ENCODE measurements at regions not wholly inside any gene's neighbourhood (a gene's known extent, or its start where the extent isn't known, plus 50 kb on each side); places are given as distances from the start of the nearest gene placed in this dataset.
A peak's percentile ranks its signal among the peaks of the same experiment; 100 is the strongest.

GRCh38 chr16:5505091-5505887 is 407.7 kb upstream of the EEF2KMT start:
- Histone ChIP-seq H3K9ac (ENCODE audit: low read length) (no peak overlapping the region), H4K20me1 (ENCODE audit: insufficient read depth, low read depth, low read length) (no peaks in the 10 kb centered on the region), H3K9me3 (ENCODE audit: low read length) (no peaks in the 10 kb centered on the region), H3K27me3 (ENCODE audit: low read length) (no peaks in the 10 kb centered on the region), H3K4me2 (ENCODE audit: low read depth, low read length, poor library complexity, severe bottlenecking) (no peak overlapping the region), H3K27ac (ENCODE audit: low read length) (no peak overlapping the region), H3K36me3 (ENCODE audit: insufficient read depth, low read length) (no peaks in the 10 kb centered on the region), H2AFZ (ENCODE audit: low read length) (no peak overlapping the region), H3K79me2 (ENCODE audit: low read length) (no peaks in the 10 kb centered on the region), H3K4me1 (ENCODE audit: low read length) (peaks cover 16% of the 10 kb centered on the region), H3K9me2 (replicated peaks; ENCODE audit: insufficient read depth, low read length) (no peaks in the 10 kb centered on the region), H3K4me3 (ENCODE audit: low read length) (no peak overlapping the region)
- no peak for DNase-seq

DNA sequence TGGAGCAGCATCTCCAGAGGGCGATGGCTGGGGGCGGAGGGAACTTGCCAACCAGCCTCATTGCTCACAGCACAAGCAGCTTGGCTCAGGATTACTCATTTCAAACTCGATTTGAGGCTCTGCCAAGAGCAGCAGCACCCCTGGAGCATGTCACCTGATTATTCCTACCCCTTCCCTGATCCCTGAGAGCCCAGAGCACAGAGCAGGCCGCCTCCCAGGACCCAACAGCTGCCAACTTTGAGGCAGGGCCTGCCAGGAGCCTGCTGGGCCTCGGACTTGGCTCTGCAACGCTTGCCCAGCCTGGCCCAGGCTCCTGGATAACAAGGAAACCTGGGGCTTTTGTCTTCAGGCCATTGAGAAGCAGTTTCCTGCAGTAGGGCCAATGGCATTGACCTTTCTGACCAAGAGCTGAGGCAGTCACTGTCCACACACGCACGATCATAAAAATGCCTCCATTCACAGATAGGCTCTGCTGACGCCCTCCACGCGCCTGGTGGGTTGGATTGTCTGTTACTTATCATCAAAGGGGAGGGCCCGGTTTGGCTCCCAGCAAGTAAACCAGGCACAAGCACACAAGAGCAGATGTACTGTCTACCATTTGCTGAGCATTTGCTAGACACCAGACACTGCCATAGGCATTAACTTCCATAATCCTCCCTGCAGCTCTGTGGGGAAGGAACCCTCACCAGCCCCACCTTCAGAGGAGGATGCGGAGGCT is 406.6 kb upstream of the EEF2KMT start:
- no peak for DNase-seq
- Histone ChIP-seq H3K79me2 (ENCODE audit: low read length) (no peaks in the 10 kb centered on the region), H4K20me1 (ENCODE audit: insufficient read depth, low read depth, low read length) (no peaks in the 10 kb centered on the region), H3K9me3 (ENCODE audit: low read length) (no peaks in the 10 kb centered on the region; the same call in 1 of the 2 replicates), H3K9ac (ENCODE audit: low read length) (peak overlapping the region; percentile 35; the same call in 1 of the 2 replicates), H2AFZ (ENCODE audit: low read length) (no peak overlapping the region), H3K36me3 (ENCODE audit: insufficient read depth, low read length) (no peaks in the 10 kb centered on the region), H3K27ac (ENCODE audit: low read length) (peak overlapping the region; percentile 65), H3K4me3 (ENCODE audit: low read length) (no peak overlapping the region), H3K4me1 (ENCODE audit: low read length) (peaks cover 16% of the 10 kb centered on the region), H3K4me2 (ENCODE audit: low read depth, low read length, poor library complexity, severe bottlenecking) (no peak overlapping the region), H3K9me2 (replicated peaks; ENCODE audit: insufficient read depth, low read length) (no peaks in the 10 kb centered on the region), H3K27me3 (ENCODE audit: low read length) (no peaks in the 10 kb centered on the region)

GRCh38 chr16:5502944-5503343 is 405.3 kb upstream of the EEF2KMT start:
- H3K9ac ChIP-seq (ENCODE audit: low read length) = no peak overlapping the region
- H3K4me2 ChIP-seq (ENCODE audit: low read depth, low read length, poor library complexity, severe bottlenecking) = no peak overlapping the region
- H3K36me3 ChIP-seq (ENCODE audit: insufficient read depth, low read length) = no peaks in the 10 kb centered on the region
- peaks cover 16% of the 10 kb centered on the region for H3K4me1 ChIP-seq (ENCODE audit: low read length)
- no peaks in the 10 kb centered on the region; the same call in 1 of the 2 replicates for H3K9me3 ChIP-seq (ENCODE audit: low read length)
- no peak overlapping the region for H3K4me3 ChIP-seq (ENCODE audit: low read length)
- H3K9me2 ChIP-seq (replicated peaks; ENCODE audit: insufficient read depth, low read length) = no peaks in the 10 kb centered on the region
- no peak overlapping the region; the same call in 1 of the 2 replicates for H3K27ac ChIP-seq (ENCODE audit: low read length)
- H2AFZ ChIP-seq (ENCODE audit: low read length) = no peak overlapping the region
- no peaks in the 10 kb centered on the region for H3K79me2 ChIP-seq (ENCODE audit: low read length)
- no peaks in the 10 kb centered on the region for H3K27me3 ChIP-seq (ENCODE audit: low read length)
- no peak for DNase-seq
- no peaks in the 10 kb centered on the region for H4K20me1 ChIP-seq (ENCODE audit: insufficient read depth, low read depth, low read length)

DNA sequence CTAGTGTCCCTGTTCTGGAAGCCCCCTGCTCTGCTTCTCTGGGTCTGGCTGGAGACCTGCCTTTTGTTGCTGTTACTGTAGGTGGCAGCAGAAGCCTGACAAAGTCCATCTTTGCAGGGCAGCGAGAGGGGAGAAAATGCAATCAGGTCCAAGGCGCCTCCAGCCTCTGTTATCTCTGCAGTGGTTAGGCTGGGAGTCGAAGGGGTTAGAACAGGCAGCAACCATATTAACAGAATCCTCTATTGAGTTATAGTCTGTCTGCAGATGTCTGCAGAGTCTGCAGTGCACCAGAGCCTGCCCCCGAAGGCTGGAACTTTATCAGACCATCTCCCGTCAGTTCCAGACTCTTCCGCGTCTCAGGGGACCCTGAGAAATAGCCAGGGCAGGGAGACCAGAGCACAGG is 404.9 kb upstream of the EEF2KMT start:
- Histone ChIP-seq H2AFZ (ENCODE audit: low read length) (no peak overlapping the region), H3K9ac (ENCODE audit: low read length) (no peak overlapping the region), H3K9me3 (ENCODE audit: low read length) (no peaks in the 10 kb centered on the region; the same call in 1 of the 2 replicates), H3K4me2 (ENCODE audit: low read depth, low read length, poor library complexity, severe bottlenecking) (no peak overlapping the region), H3K4me3 (ENCODE audit: low read length) (no peak overlapping the region), H3K27me3 (ENCODE audit: low read length) (no peaks in the 10 kb centered on the region), H3K79me2 (ENCODE audit: low read length) (no peaks in the 10 kb centered on the region), H4K20me1 (ENCODE audit: insufficient read depth, low read depth, low read length) (no peaks in the 10 kb centered on the region), H3K9me2 (replicated peaks; ENCODE audit: insufficient read depth, low read length) (no peaks in the 10 kb centered on the region), H3K36me3 (ENCODE audit: insufficient read depth, low read length) (no peaks in the 10 kb centered on the region), H3K27ac (ENCODE audit: low read length) (no peak overlapping the region), H3K4me1 (ENCODE audit: low read length) (peaks cover 16% of the 10 kb centered on the region)
- DNase-seq = peak; percentile 83

GRCh38 chr16:5500526-5500925 is 402.9 kb upstream of the EEF2KMT start:
- no peak overlapping the region for H3K9ac ChIP-seq (ENCODE audit: low read length)
- H3K36me3 ChIP-seq (ENCODE audit: insufficient read depth, low read length) = no peaks in the 10 kb centered on the region
- no peaks in the 10 kb centered on the region for H4K20me1 ChIP-seq (ENCODE audit: insufficient read depth, low read depth, low read length)
- H3K4me3 ChIP-seq (ENCODE audit: low read length) = no peak overlapping the region
- H3K4me2 ChIP-seq (ENCODE audit: low read depth, low read length, poor library complexity, severe bottlenecking) = no peak overlapping the region
- no peaks in the 10 kb centered on the region for H3K9me2 ChIP-seq (replicated peaks; ENCODE audit: insufficient read depth, low read length)
- no peak overlapping the region for H3K27ac ChIP-seq (ENCODE audit: low read length)
- H3K79me2 ChIP-seq (ENCODE audit: low read length) = no peaks in the 10 kb centered on the region
- H3K9me3 ChIP-seq (ENCODE audit: low read length) = no peaks in the 10 kb centered on the region; the same call in 1 of the 2 replicates
- DNase-seq = no peak
- peaks cover 16% of the 10 kb centered on the region for H3K4me1 ChIP-seq (ENCODE audit: low read length)
- no peak overlapping the region for H2AFZ ChIP-seq (ENCODE audit: low read length)
- H3K27me3 ChIP-seq (ENCODE audit: low read length) = no peaks in the 10 kb centered on the region

- H3K36me3 ChIP-seq (ENCODE audit: insufficient read depth, low read length) = no peaks in the 10 kb centered on the region
- peaks cover under 1% of the 10 kb centered on the region; the same call in 1 of the 2 replicates for H3K4me1 ChIP-seq (ENCODE audit: low read length)
- no peaks in the 10 kb centered on the region; the same call in 1 of the 2 replicates for H3K9me3 ChIP-seq (ENCODE audit: low read length)
- no peaks in the 10 kb centered on the region for H4K20me1 ChIP-seq (ENCODE audit: insufficient read depth, low read depth, low read length)
- no peak for DNase-seq
- no peaks in the 10 kb centered on the region for H3K27me3 ChIP-seq (ENCODE audit: low read length)
- no peak overlapping the region for H2AFZ ChIP-seq (ENCODE audit: low read length)
- H3K79me2 ChIP-seq (ENCODE audit: low read length) = no peaks in the 10 kb centered on the region
- no peak overlapping the region for H3K9ac ChIP-seq (ENCODE audit: low read length)
- no peaks in the 10 kb centered on the region for H3K9me2 ChIP-seq (replicated peaks; ENCODE audit: insufficient read depth, low read length)
- H3K4me2 ChIP-seq (ENCODE audit: low read depth, low read length, poor library complexity, severe bottlenecking) = no peak overlapping the region
- H3K27ac ChIP-seq (ENCODE audit: low read length) = no peak overlapping the region
- H3K4me3 ChIP-seq (ENCODE audit: low read length) = no peak overlapping the region
Measured at GRCh38 chr16:5498562-5498961, 401.0 kb upstream of the EEF2KMT start.

GRCh38 chr16:5496013-5496412 is 398.4 kb upstream of the EEF2KMT start:
- H3K4me3 ChIP-seq (ENCODE audit: low read length) = no peak overlapping the region
- no peak overlapping the region for H2AFZ ChIP-seq (ENCODE audit: low read length)
- H3K9me2 ChIP-seq (replicated peaks; ENCODE audit: insufficient read depth, low read length) = no peaks in the 10 kb centered on the region
- no peak for DNase-seq
- no peaks in the 10 kb centered on the region for H4K20me1 ChIP-seq (ENCODE audit: insufficient read depth, low read depth, low read length)
- H3K36me3 ChIP-seq (ENCODE audit: insufficient read depth, low read length) = no peaks in the 10 kb centered on the region
- H3K27ac ChIP-seq (ENCODE audit: low read length) = no peak overlapping the region
- H3K9me3 ChIP-seq (ENCODE audit: low read length) = no peaks in the 10 kb centered on the region; the same call in 1 of the 2 replicates
- H3K27me3 ChIP-seq (ENCODE audit: low read length) = no peaks in the 10 kb centered on the region
- H3K79me2 ChIP-seq (ENCODE audit: low read length) = no peaks in the 10 kb centered on the region
- H3K4me2 ChIP-seq (ENCODE audit: low read depth, low read length, poor library complexity, severe bottlenecking) = no peak overlapping the region
- H3K9ac ChIP-seq (ENCODE audit: low read length) = no peak overlapping the region
- no peaks in the 10 kb centered on the region for H3K4me1 ChIP-seq (ENCODE audit: low read length)

- Histone ChIP-seq H3K4me3 (ENCODE audit: low read length) (no peak overlapping the region), H3K9me2 (replicated peaks; ENCODE audit: insufficient read depth, low read length) (no peaks in the 10 kb centered on the region), H3K79me2 (ENCODE audit: low read length) (no peaks in the 10 kb centered on the region), H2AFZ (ENCODE audit: low read length) (no peak overlapping the region), H3K4me1 (ENCODE audit: low read length) (no peaks in the 10 kb centered on the region), H3K9ac (ENCODE audit: low read length) (no peak overlapping the region), H3K27ac (ENCODE audit: low read length) (no peak overlapping the region), H4K20me1 (ENCODE audit: insufficient read depth, low read depth, low read length) (no peaks in the 10 kb centered on the region), H3K27me3 (ENCODE audit: low read length) (no peaks in the 10 kb centered on the region), H3K9me3 (ENCODE audit: low read length) (no peaks in the 10 kb centered on the region), H3K4me2 (ENCODE audit: low read depth, low read length, poor library complexity, severe bottlenecking) (no peak overlapping the region), H3K36me3 (ENCODE audit: insufficient read depth, low read length) (no peaks in the 10 kb centered on the region)
- DNase-seq = peak; percentile 85
Measured at GRCh38 chr16:5490499-5490898, 392.9 kb upstream of the EEF2KMT start.

Measured in Karpas-422 (cell line).